Esophagus muscularis mucosa (tissue), 3 donors: ENCODE measurements at regions not wholly inside any gene's neighbourhood (a gene's known extent, or its start where the extent isn't known, plus 50 kb on each side); places are given as distances from the start of the nearest gene placed in this dataset.

ENCODE experiments used
- CTCF ChIP-seq, 3 experiments: fragments of 200-600 bp in 2 of 3; fragments of 450-650 bp in 1 of 3; sonication (generic) in 2 of 3; IDR thresholded peaks; one replicate each; pipeline ENCODE4 v1.5.1; 2017 to 2019; ENCODE audit warnings: antibody characterized with exemption in 3 of 3, mild to moderate bottlenecking in 2 of 3, moderate library complexity in 1 of 3
- POLR2A ChIP-seq: fragments of 450-650 bp; IDR thresholded peaks from one replicate; pipeline ENCODE4 v1.6.1; 2017; ENCODE audit warnings: antibody characterized with exemption, moderate library complexity, mild to moderate bottlenecking, low read depth

- TF ChIP-seq CTCF (IDR thresholded peaks at IDR 0.05) (no peak), POLR2A (no peak)
These were observed 1226.1 kb downstream of the NCAM2 start for GRCh38 chr21:22224261-22224660.
